ENCODE measurements at regions not wholly inside any gene's neighbourhood (a gene's known extent, or its start where the extent isn't known, plus 50 kb on each side); places are given as distances from the start of the nearest gene placed in this dataset.

- DNase-seq (ENCODE audit: low spot score) = no peak
Measured at GRCh38 chr14:84003346-84003745, 1526.6 kb upstream of the FLRT2 start.

GRCh38 chr14:84006643-84007155, 1523.2 kb upstream of the FLRT2 start:
- DNase-seq (ENCODE audit: low spot score) = no peak

GRCh38 chr14:84013424-84013823, 1516.5 kb upstream of the FLRT2 start:
- DNase-seq (ENCODE audit: low spot score) = no peak

- no peak for DNase-seq (ENCODE audit: low spot score)
Measured at GRCh38 chr14:84017495-84017894, 1512.4 kb upstream of the FLRT2 start.

GRCh38 chr14:84021433-84021832, 1508.5 kb upstream of the FLRT2 start:
- DNase-seq (ENCODE audit: low spot score) = no peak

- DNase-seq (ENCODE audit: low spot score) = no peak
Measured at GRCh38 chr14:84024231-84024820, 1505.6 kb upstream of the FLRT2 start.

GRCh38 chr14:84025106-84026012, 1504.6 kb upstream of the FLRT2 start:
- DNase-seq (ENCODE audit: low spot score) = no peak

- DNase-seq (ENCODE audit: low spot score) = no peak
Measured at GRCh38 chr14:84027351-84027750, 1502.6 kb upstream of the FLRT2 start.

- no peak for DNase-seq (ENCODE audit: low spot score)
Measured at GRCh38 chr14:84028080-84028604, 1501.8 kb upstream of the FLRT2 start.

GRCh38 chr14:84029246-84029645, 1500.7 kb upstream of the FLRT2 start:
- no peak for DNase-seq (ENCODE audit: low spot score)

GRCh38 chr14:84029720-84030119, 1500.2 kb upstream of the FLRT2 start:
- DNase-seq (ENCODE audit: low spot score) = no peak

GRCh38 chr14:84036840-84037239, 1493.1 kb upstream of the FLRT2 start:
- DNase-seq (ENCODE audit: low spot score) = peak; percentile 3

- no peak for DNase-seq (ENCODE audit: low spot score)
Measured at GRCh38 chr14:84037593-84037992, 1492.4 kb upstream of the FLRT2 start.

- no peak for DNase-seq (ENCODE audit: low spot score)
Measured at GRCh38 chr14:84040101-84040500, 1489.8 kb upstream of the FLRT2 start.

GRCh38 chr14:84041421-84041820, 1488.5 kb upstream of the FLRT2 start:
- no peak for DNase-seq (ENCODE audit: low spot score)

- DNase-seq (ENCODE audit: low spot score) = no peak
Measured at GRCh38 chr14:84042992-84043391, 1487.0 kb upstream of the FLRT2 start.

- no peak for DNase-seq (ENCODE audit: low spot score)
Measured at GRCh38 chr14:84064316-84065125, 1465.4 kb upstream of the FLRT2 start.

GRCh38 chr14:84065811-84066210, 1464.1 kb upstream of the FLRT2 start:
- DNase-seq (ENCODE audit: low spot score) = no peak

GRCh38 chr14:84068288-84068687, 1461.7 kb upstream of the FLRT2 start:
- DNase-seq (ENCODE audit: low spot score) = no peak

- no peak for DNase-seq (ENCODE audit: low spot score)
Measured at GRCh38 chr14:84071061-84071460, 1458.9 kb upstream of the FLRT2 start.

GRCh38 chr14:84074626-84075025, 1455.3 kb upstream of the FLRT2 start:
- no peak for DNase-seq (ENCODE audit: low spot score)

- DNase-seq (ENCODE audit: low spot score) = no peak
Measured at GRCh38 chr14:84080944-84081343, 1449.0 kb upstream of the FLRT2 start.
